Liver (tissue), 3 donors: ENCODE measurements at regions not wholly inside any gene's neighbourhood (a gene's known extent, or its start where the extent isn't known, plus 50 kb on each side); places are given as distances from the start of the nearest gene placed in this dataset.

Experiments
- FOXA1 ChIP-seq: IDR thresholded peaks from 2 replicates; pipeline ENCODE4 v1.6.1; 2016; ENCODE audit warnings: antibody characterized with exemption
- GABPA ChIP-seq, 2 donors: IDR thresholded peaks in 1 of 2; conservative IDR thresholded peaks in 1 of 2; 2 replicates each; pipeline ENCODE4 v1.6.1; 2016; ENCODE audit warnings: antibody characterized with exemption in 2 of 2, mild to moderate bottlenecking in 1 of 2, moderate library complexity in 1 of 2
- HNF4G ChIP-seq: IDR thresholded peaks from 2 replicates; pipeline ENCODE4 v1.6.1; 2016; ENCODE audit warnings: antibody characterized with exemption
- NR2F2 ChIP-seq: IDR thresholded peaks from 2 replicates; pipeline ENCODE4 v1.6.1; 2016; ENCODE audit warnings: antibody characterized with exemption
- RAD21 ChIP-seq, 2 donors: IDR thresholded peaks; 2 replicates each; pipeline ENCODE4 v1.6.1; 2016; ENCODE audit warnings: antibody characterized with exemption in 2 of 2, mild to moderate bottlenecking in 2 of 2
- RXRA ChIP-seq, 2 donors: IDR thresholded peaks; 2 replicates each; pipeline ENCODE4 v1.6.1; 2017 to 2018; ENCODE audit warnings: antibody characterized with exemption in 2 of 2, mild to moderate bottlenecking in 1 of 2
- SP1 ChIP-seq: IDR thresholded peaks from 2 replicates; pipeline ENCODE4 v1.6.1; 2018; ENCODE audit warnings: antibody characterized with exemption, mild to moderate bottlenecking
- TAF1 ChIP-seq: conservative IDR thresholded peaks from 2 replicates; pipeline ENCODE4 v1.6.1; 2016; ENCODE audit warnings: antibody characterized with exemption, mild to moderate bottlenecking
- TF ChIP-seq, protein P1 (sequence below): IDR thresholded peaks from 2 replicates; pipeline ENCODE4 v1.6.1; 2016; ENCODE audit warnings: antibody characterized with exemption
- TF ChIP-seq, protein P2 (sequence below): fragments of 150-350 bp; IDR thresholded peaks from 2 replicates; pipeline ENCODE4 v1.5.1; 2017; ENCODE audit warnings: improper control_type of control experiment, low read depth, low read length; ENCODE audit not compliant: missing input control
- TF ChIP-seq, protein P3 (sequence below): IDR thresholded peaks from 2 replicates; pipeline ENCODE4 v1.6.1; 2016; ENCODE audit warnings: antibody characterized with exemption, mild to moderate bottlenecking
- TF ChIP-seq, protein P4 (sequence below): IDR thresholded peaks from 2 replicates; pipeline ENCODE4 v1.6.1; 2016; ENCODE audit warnings: antibody characterized with exemption
- donor health status: healthy.
- donor health status: healthy.

DNA sequence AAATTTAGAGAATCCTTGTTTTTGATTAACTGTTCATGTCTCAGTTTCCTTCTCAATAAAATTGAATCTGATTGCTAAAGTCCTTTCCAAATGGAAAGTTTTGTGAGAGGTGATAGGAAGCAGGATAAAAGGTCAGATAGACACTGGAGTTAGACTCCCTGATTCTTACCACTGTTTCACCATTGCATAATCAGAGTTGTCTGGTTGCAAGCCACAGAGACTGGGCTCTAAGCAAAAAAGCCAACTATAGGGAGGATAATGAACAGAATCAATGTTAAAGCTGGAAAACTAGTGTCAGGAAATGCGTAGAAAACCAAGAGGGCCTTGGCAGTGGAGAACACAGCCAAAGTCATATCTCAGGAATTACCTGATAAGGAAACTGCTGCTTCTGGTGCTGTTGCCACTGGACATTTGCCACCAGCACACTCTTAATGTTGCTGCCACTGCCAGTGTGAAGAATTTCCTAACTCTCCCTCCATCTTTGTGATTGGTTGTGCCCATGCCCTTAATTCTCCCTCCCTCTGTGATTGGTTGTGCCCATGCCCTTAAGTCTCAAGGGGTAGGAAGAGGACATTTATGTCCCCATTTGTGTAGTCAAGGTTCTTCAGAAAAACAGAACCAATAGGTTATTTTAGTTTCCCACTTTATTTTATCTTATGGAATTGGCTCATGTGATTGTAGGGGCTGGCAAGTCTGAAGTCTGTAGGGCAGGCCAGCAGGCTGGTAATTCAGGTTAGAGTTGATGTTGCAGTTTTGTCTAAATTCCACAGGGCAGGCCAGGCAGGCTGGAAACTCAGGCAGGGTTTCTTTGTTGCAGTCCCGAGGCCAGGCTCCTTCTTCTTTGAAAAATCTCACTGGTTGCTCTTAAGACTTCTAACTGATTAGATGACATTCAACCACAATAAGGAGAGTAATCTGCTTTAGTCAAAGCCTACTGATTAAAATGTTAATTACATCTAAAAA is 639.0 kb downstream of the REEP3 start:
- TF ChIP-seq TAF1, result no peak
- no peak for TF ChIP-seq SP1
- no peak for TF ChIP-seq FOXA1
- TF ChIP-seq GABPA (IDR thresholded peaks at IDR 0.05 in 1 of 2, conservative IDR thresholded peaks at IDR 0.05 in 1 of 2), result no peak
- TF ChIP-seq RAD21 (IDR thresholded peaks at IDR 0.05), result no peak
- TF ChIP-seq, protein P1, sequence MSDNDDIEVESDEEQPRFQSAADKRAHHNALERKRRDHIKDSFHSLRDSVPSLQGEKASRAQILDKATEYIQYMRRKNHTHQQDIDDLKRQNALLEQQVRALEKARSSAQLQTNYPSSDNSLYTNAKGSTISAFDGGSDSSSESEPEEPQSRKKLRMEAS, result no peak
- TF ChIP-seq, protein P2, sequence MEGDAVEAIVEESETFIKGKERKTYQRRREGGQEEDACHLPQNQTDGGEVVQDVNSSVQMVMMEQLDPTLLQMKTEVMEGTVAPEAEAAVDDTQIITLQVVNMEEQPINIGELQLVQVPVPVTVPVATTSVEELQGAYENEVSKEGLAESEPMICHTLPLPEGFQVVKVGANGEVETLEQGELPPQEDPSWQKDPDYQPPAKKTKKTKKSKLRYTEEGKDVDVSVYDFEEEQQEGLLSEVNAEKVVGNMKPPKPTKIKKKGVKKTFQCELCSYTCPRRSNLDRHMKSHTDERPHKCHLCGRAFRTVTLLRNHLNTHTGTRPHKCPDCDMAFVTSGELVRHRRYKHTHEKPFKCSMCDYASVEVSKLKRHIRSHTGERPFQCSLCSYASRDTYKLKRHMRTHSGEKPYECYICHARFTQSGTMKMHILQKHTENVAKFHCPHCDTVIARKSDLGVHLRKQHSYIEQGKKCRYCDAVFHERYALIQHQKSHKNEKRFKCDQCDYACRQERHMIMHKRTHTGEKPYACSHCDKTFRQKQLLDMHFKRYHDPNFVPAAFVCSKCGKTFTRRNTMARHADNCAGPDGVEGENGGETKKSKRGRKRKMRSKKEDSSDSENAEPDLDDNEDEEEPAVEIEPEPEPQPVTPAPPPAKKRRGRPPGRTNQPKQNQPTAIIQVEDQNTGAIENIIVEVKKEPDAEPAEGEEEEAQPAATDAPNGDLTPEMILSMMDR, result no peak
- TF ChIP-seq, protein P3, sequence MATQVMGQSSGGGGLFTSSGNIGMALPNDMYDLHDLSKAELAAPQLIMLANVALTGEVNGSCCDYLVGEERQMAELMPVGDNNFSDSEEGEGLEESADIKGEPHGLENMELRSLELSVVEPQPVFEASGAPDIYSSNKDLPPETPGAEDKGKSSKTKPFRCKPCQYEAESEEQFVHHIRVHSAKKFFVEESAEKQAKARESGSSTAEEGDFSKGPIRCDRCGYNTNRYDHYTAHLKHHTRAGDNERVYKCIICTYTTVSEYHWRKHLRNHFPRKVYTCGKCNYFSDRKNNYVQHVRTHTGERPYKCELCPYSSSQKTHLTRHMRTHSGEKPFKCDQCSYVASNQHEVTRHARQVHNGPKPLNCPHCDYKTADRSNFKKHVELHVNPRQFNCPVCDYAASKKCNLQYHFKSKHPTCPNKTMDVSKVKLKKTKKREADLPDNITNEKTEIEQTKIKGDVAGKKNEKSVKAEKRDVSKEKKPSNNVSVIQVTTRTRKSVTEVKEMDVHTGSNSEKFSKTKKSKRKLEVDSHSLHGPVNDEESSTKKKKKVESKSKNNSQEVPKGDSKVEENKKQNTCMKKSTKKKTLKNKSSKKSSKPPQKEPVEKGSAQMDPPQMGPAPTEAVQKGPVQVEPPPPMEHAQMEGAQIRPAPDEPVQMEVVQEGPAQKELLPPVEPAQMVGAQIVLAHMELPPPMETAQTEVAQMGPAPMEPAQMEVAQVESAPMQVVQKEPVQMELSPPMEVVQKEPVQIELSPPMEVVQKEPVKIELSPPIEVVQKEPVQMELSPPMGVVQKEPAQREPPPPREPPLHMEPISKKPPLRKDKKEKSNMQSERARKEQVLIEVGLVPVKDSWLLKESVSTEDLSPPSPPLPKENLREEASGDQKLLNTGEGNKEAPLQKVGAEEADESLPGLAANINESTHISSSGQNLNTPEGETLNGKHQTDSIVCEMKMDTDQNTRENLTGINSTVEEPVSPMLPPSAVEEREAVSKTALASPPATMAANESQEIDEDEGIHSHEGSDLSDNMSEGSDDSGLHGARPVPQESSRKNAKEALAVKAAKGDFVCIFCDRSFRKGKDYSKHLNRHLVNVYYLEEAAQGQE, result no peak
- TF ChIP-seq RXRA (IDR thresholded peaks at IDR 0.05), result no peak
- no peak for TF ChIP-seq NR2F2
- TF ChIP-seq HNF4G, result no peak
- TF ChIP-seq, protein P4, sequence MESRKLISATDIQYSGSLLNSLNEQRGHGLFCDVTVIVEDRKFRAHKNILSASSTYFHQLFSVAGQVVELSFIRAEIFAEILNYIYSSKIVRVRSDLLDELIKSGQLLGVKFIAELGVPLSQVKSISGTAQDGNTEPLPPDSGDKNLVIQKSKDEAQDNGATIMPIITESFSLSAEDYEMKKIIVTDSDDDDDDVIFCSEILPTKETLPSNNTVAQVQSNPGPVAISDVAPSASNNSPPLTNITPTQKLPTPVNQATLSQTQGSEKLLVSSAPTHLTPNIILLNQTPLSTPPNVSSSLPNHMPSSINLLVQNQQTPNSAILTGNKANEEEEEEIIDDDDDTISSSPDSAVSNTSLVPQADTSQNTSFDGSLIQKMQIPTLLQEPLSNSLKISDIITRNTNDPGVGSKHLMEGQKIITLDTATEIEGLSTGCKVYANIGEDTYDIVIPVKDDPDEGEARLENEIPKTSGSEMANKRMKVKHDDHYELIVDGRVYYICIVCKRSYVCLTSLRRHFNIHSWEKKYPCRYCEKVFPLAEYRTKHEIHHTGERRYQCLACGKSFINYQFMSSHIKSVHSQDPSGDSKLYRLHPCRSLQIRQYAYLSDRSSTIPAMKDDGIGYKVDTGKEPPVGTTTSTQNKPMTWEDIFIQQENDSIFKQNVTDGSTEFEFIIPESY, result no peak
